NCI-H1417 (cell line): ENCODE measurements at regions not wholly inside any gene's neighbourhood (a gene's known extent, or its start where the extent isn't known, plus 50 kb on each side); places are given as distances from the start of the nearest gene placed in this dataset.

Experiments used
- DNase-seq, 3 experiments: peaks; one replicate each; lab custom pipeline; 2025; lab: John Stamatoyannopoulos, UW

DNA sequence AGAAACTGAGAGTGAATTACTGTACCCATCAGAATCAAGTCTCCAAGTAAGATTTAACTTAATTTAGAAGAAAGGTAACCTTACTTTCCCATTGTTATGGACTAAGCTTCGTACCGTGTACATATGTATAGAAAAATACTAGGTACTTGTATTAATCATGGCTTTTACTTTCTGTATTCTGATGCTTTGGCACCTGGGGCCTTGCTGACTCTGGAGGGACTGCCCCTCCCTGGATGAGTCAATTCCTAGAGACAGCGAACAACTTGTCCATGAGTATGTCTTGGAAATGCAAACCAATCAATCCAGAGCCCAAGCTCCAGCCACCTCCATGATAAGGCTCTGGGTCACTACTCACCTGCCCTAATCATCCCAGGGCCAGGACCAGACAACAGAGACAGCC, 50.0 kb upstream of the DGKG start:
- no peak for DNase-seq
